ENCODE measurements at regions not wholly inside any gene's neighbourhood (a gene's known extent, or its start where the extent isn't known, plus 50 kb on each side); places are given as distances from the start of the nearest gene placed in this dataset.

DNA sequence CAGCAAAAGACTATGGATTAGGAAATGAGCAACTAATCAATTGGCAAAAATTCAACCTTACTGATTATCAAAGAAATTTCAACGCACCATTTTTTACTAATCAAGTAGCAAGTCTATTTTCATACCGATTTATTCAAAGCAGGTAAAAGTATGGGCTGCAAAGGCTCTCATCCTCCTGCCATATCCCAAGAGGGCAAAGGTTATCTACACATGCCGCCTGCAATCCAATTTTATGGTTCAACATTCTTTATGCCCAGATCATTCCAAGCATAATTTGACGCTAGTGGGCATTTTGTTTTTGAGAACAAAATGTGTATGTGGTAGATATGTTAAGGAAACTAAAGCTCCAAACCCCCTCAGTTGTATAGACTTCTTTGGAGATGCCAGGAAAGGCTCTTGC lies 270.6 kb downstream of the MAF start:
- no peak for DNase-seq (ENCODE audit: low read depth)

DNA sequence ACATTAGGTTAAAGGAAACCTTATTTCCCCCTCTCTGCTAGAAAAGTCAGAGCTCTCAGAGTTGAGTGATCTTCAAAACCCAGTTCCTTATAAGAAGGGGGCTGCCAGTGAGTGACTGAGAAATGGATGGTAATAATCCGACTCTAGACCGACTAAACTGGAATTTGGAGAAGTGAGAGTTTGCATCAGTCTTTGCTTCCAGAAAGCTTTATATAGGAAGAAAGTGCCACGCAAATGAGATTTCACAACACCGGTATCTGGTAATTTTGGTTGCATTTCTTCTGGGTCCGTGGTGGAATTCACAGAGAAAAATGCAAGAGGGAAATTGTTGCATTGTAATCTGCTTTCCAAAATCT lies 271.4 kb downstream of the MAF start:
- DNase-seq (ENCODE audit: low read depth): no peak

DNA sequence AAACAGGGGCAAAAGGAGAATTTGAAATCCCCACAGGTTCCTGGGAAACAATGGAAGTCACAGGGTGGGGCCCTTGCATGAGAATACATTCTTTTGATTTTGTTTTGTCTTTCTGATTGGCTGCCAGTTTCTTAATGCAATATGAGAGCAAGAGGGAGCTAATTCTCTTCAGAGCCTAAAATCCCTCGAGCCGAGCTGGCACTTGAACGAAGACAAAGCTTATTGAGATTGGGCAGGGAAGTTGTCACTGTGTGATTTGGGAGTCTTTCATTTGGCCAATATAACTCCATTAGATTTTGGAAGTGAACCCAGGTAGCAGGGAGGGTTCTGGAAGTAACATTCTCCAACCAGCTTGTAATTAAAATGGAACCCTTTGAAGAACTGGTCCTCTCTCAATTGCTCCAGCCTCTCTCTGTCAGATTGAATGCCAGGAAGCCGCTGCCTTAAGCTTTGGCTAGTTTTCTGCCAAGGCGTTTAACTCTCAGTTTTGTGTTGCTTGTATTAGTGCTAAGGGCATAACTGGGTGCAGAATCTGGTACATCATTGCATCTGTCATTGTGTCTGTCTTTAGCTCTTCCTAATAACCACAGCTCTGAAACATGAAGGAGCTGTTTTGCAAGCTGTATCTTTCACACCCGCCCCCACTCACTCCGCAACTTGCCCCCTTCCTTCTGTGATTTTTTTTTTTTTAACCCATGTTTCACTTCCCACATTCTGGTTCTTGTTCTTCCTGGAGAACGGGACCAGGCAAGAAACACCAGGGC lies 272.0 kb downstream of the MAF start:
- DNase-seq (ENCODE audit: low read depth): no peak

DNA sequence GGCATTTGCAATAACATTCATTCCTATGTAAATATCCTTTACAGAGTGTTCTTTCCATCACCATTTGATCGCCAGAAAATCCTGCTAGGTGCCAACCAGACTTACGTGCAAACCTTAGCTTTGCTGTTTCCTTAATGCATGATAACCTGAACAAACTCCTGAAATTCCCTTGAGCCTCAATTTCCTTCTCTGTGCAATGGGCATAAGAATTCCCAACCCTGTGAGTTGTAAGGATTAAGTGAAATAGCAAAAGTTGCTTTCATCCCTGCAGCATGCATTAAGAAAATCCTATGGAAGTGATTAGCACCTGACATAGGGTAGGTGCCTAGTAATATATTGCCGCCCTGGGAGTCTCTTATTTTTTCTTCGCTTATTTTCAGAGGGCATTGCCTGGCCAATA lies 272.7 kb downstream of the MAF start:
- no peak for DNase-seq (ENCODE audit: low read depth)

DNA sequence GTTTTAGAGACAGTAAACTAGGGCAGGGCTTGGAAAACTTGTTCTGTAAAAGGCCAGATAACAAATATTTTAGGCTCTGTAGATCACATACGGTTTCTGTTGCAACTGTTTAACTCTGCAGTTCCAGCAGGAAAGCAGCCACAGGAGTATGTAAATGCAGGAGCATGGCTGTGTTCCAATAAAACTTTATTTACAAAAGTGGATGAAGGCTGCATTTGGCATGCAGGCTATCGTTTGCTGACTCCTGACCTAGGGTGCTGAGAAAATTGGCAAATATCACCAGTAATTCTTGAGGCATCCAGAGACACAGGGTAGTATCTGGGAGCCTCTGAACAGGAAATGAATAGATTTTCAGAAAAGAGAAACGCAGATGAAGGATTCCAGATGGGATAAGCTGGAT lies 274.0 kb downstream of the MAF start:
- no peak for DNase-seq (ENCODE audit: low read depth)

DNA sequence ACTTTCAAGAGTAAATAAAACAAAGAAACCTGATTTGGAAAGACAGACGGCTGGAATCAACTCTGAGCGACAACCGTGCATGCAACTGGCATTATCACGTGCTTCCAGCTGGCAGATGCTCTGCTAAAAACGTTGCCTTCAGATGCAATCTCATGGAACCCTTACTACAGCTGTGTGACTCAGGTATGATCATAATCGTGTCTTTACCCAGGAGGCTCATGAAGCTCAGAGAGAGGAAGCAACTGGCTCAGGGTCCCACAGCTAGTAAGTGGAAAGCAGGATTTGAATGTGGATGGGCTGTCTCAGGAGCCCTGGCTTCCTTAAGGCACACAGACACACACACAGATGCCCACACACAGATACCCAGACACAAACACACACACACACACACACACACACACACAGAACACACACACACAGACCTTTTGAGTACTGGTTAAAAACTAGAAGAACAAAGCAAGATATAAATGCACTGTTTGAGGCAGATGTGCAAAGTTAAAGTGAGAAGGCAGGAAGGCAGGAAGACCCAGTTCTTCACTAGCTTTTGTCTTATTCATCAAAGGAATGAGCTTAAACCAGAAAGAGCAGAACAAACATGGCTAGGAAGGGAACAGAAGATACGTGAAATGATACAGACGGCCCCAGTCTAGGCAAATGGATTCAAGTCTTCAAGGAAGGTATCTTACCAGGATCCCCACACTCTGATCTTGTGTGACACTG lies 275.2 kb downstream of the MAF start:
- DNase-seq (ENCODE audit: low read depth): no peak

DNA sequence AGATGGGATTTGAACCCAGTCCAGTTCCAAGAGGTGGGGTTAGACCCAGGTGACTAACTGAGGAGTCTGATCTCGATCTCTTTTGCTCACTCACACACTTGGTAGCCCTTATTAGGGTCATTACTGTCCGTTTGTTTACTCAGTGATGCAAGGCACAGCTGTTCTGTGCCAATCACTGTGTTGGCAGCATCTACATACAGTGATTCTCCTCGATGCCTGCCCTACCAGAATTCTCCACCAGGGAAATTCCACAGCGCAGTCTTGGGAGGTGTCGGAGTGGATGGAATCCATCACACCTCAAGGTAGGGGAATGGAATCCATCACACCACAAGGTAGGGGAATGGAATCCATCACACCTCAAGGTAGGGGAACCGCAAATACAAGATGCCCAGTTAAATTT lies 279.6 kb downstream of the MAF start:
- DNase-seq (ENCODE audit: low read depth): no peak

DNA sequence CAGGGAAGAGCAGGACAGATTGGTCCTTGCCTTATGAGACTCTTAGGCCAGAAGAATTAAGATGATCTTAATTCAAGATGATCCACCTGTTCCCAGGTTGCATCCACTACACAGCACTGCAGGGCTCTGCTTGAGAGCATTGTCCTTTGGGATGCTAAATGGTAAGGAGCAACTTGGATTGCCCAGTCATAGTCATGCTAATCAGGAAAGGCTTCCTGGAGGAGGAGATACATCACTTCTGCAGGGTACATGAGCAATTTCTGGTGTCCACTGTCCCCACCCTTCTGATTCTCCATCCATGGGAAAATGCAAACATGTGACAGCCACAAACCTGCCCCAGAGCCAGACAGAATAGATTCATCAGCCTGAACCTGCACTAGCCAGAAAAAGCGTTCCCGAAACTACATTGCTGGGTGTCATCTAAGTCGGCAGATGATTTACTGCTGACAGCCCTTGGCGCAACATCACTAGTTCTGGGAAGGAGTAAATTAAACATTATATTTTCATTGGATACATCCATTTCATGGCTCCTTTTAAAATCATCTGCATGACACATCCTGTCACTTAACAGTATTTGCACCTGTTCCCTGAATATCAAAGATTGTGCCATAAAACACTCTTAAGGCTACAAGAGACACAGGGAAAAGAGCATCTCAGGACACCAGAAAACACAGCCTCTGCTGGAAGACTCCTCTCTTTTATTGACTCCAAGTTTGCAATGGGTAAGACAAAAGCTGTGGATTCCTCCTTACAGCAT lies 282.2 kb downstream of the MAF start:
- no peak for DNase-seq (ENCODE audit: low read depth)

DNA sequence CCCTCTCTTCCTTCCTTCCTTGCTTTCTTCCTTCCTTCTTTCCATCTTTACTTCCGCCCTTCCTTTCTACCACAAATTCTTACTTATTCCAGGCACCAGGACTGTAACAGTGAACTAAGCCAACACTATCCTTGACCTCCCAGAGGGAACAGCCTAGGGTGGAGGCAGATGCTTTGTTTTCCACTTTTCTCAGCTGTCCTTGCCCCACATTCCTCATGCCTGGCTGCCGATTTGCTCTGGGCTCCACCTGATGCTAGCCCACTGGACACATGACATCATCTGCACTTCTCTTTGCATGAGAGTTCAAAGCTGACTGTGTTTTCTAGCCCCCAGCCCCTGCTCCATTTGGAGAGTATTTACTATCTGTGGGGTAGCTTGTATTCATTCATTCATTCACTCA lies 283.0 kb downstream of the MAF start:
- DNase-seq (ENCODE audit: low read depth): no peak

DNA sequence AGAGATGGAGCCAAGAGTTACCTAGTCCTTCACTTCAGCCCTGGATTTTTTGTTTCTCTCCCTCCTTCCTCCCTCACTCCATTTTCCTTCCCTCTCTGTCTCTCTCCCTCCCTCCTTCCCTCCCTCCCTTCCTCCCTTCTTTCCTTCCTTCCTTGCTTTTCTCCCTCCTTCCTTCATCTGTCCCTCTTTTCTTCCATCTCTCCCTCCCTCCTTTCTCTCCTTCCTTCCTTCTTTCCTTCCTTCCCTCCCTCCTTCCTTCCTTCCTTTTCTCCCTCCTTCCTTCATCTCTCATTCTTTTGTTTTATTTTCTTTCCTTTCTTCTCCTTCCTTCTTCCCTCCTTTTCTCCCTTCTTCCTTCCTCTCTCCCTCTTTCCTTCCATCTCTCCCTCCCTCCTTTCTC lies 283.5 kb downstream of the MAF start:
- no peak for DNase-seq (ENCODE audit: low read depth)

DNA sequence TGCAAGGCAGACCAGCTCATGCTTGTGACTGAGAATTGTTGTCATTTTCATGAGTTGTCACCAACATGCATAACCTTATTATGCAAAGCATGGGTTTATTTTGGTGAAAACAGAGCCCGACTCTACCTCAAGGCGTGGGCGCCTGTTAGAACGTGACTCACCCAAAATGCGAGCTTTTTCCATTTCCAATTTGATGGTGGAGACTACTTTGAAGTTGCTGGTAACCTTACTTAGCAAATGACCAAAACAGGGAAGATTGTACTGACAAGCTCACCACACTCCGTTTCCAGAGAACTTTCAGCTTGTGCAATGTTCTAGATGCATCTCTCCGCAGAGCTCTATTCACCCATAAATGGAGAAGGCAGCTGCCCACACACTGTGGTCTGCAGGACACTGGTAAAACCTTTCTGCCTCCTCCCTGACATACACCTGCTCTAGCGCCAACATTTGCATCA lies 284.5 kb downstream of the MAF start:
- peak; percentile 63 for DNase-seq (ENCODE audit: low read depth)

DNA sequence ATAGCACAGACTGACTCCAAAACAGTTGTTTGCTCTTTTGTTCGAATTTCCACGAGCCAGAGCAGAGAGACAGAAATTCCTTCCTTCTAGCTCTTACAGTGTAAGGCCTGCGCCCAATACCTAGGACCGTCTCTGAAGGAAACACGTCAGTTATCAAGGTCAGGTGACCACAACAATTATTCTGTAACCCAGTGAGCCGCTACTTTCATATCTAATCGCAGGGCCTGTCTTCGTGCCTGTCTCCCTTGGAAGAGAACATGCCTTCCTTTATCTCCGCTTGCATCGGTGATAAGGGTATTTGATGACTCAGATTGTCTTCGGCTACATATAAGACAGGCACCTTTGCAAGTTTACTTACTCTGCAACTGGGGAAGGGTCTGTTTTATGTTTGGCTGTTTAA lies 288.0 kb downstream of the MAF start:
- no peak for DNase-seq (ENCODE audit: low read depth)

DNA sequence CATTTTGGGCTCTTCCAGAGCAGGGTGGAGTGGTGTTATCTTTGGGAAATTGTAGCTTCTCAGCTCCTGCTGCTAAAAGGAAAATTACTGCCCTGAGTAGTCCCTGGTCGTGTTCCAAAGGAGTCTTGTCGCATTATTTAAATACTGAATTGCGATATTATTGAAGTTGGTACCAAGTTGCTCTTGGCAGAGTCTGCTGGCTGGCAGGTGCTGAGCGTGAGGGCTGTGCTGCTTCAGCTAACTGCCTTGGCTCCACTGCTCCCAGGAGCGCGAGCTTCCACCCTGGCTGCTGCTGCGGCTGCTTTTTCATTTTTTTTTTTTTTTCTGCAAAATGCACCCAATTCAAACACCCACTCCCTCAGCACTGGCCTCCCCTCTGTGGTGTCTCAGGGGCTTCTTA lies 289.8 kb downstream of the MAF start:
- DNase-seq (ENCODE audit: low read depth): no peak

DNA sequence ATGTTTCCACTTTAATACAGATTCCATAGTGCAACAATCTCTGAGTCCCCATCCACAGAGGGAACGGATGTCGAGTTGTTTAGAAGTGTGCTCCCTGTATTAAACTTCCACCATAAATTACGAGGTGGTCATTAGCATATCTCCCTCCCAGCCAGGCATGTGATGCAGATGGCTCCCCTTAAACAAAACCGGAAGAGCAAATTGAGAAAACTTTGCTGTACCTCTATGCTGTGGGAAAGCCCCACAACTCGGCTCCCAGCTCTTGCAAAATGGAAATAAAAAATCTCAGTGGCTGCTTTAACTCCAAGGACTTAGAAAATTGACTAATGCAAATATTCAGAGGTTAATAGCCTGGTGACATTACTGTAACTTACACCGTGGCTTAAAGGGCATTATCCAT lies 290.9 kb downstream of the MAF start:
- no peak for DNase-seq (ENCODE audit: low read depth)

DNA sequence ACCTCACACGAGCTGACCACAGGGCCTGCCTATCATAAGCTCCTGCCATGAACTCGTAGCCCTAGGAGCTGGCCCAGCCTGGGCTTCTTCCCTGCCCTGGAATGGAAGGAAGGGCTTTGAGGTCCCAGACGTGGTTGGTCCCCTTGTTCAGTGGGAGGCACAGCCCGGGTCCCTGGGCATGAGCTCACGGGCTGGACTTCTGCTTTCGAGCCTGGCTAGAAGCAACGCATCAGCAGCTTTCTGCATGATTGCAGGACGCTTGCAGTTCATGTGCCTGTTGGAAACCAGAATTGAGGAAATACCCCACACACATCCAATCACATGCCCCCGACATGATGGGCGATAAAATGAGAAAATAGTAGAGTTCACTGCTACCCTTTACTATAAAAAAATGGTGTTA lies 293.3 kb downstream of the MAF start:
- no peak for DNase-seq (ENCODE audit: low read depth)

DNA sequence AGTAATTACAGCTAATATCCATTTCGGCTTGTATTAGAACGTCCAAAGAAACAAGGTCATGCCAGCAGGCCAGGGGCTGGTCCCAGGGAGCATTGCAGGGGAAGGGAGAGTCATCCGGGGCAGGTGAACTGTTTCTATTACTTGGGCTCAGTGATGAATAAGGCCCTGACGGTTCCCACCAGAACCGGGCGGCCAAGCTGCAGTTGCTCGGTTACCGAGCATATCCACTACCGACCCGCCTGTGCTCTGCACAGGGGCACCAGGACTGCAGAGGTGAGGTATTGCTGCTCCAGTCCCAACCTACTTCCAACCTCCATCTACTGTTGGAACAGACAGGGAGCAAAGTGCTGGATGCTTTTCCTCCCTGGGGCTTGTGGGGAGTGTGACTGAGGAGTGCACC lies 295.5 kb downstream of the MAF start:
- no peak for DNase-seq (ENCODE audit: low read depth)

DNA sequence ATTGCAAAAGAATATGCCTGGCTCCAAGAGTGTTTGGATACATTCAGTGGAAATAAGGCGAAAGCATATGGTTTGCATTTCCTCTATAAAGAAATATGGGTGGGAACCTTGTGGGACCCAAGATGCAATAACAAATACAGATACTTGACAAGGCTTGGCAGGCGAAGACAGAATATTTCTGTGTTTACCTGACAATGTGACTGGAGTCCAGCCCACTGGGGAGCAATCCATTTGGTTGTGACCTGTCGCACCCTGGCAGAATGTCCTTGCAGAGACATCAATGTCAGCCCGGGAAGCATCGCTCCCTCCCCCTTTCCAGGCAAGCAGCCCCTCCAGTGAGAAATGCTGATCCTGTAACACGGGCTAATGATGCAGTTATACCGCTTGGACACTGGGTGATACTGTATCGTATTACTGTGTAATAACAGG lies 296.6 kb downstream of the MAF start:
- DNase-seq (ENCODE audit: low read depth): no peak

DNA sequence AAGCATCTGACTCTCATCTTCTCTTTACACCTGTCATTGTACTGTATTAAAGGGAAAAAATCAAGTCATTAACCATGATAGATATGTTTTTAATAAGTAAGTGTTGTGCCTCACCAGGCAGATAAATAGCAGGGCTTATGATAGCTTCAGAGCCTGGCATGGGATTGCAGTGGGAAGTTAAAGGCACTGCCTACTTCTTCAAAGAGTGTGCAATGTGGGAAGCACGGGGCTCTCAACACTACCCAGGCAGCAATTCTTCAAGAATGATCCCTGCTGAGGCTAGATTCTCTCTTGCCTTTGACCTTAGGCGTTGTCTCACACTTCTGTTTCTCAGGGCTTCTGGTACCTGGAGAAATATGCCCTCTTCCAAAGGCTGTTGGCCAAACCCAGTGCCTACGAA lies 297.3 kb downstream of the MAF start:
- DNase-seq (ENCODE audit: low read depth): no peak

DNA sequence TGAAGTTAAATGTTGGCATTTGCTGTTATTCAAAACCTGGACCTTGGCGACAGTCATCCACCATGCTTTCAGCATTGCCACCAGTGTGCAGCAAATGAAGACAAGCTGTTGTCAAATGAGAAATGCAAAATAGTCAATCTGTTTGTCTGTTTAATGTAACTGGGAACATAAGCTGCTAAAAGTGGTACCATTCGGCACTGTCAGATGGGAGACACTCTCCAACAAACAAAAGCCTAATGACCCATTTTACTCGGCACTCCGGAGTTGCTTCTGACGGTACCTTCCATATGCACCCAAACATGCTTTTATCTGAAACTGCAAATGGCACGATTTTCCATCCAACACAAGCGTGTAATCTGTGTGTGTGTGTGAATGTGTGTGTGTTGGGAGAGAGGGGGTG lies 297.8 kb downstream of the MAF start:
- no peak for DNase-seq (ENCODE audit: low read depth)

DNA sequence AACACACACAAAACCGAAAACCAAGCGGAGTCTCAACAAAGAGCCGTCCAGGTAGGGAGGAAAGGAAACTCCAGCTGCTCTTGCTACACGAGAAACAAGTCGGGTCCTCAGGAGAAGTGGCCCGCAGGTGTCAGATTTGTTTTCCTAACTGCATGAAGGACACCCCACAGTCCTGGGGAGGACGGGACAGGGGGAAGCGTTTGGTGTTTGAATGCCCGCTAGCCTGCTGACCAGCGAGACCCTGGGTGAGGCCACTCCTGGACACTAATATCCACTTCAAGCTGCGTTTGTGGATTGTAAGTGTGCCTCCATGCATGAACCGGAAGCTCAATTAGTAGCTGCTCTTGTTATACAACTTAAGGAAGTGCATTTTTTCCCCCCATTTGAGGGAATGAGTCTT lies 299.5 kb downstream of the MAF start:
- DNase-seq (ENCODE audit: low read depth): no peak

DNA sequence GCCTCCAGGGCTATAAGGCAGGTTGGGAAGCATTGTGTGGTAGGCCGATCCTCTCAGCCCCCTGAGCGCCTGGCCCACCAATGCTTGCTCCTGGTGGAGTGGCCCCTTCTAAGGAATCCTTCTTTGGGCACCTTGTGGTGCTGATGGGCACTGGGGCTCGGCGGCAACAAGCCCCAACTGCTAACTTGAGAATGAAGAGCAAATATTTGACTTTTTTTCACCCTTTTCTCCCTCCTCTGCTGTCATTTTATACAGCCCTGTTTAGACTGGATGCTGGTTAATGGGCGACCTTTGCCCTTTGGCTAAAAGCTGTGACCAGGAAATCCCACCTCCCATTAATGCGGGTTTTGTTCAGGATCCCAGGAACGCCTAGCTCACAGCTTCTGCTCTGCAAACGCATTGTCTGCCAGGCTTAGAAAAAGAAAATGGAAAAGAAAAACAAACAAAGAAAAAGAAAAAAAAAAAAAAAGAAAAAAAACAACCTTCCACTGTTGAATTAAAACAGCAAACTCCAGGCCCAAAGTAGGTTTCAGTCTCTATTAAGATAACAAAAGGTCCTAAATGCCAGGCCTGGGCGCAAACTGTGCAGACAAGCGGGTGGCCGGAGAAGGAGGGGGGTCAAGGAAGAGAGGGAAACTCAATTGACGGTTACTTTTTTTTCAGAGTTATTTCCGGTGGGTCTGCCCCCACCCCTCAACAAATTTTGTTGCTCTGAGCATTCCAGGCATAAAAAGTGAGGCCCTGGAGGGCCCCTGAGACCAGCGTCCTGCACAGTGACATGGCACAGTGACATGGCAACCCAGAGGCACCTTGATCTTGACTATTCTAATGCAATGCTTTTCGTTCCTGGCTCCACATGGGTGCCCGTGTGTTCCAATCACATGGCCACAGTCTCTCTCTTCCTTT lies 301.4 kb downstream of the MAF start:
- DNase-seq (ENCODE audit: low read depth): no peak

DNA sequence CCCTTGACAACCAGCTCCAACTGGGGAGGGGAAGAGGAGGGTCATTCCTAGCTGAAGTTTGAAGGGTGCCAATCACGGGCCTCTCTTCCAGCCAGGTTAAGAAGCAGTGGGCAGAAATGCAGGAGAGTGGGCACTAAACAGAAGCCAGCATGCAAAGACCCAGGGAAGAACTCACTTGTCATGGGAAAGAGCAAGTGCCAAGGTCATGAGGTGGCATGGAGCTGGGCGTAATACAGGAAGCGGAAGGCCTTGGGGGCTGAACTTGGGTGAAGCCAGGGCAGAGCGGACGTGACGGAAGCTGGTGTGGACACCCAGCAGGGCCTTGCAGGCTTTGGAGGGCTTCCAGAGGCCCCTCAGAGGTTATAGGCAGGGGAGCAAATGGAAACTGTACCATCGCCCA lies 302.1 kb downstream of the MAF start:
- DNase-seq (ENCODE audit: low read depth): no peak
